ENCODE measurements at regions not wholly inside any gene's neighbourhood (a gene's known extent, or its start where the extent isn't known, plus 50 kb on each side); places are given as distances from the start of the nearest gene placed in this dataset.

DNA sequence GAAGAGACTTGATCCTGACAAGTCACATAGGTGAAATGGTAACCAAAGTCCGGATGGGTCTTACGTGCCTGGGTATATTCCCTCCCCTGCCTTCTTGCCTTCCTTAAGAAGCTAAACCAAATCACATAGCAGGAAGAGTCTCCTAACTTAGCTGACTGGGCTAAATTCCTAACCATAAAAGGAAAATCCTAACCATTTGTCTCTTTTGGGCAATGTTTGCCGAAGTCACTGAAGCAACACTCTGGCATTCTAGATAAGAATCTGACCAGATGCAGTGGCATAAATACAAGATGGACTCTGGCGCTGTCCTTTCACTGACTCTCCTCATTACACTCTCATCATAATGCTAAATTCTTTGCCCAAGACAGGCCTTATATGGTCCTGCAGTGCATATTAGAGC is 625.5 kb upstream of the RORB start:
- no peaks in the 10 kb centered on the region for H3K4me1 ChIP-seq
- no TSS peak for BruUV-seq (replicated peaks)
- H3K9me3 ChIP-seq: no peaks in the 10 kb centered on the region
- no peak overlapping the region for H3K4me3 Mint-ChIP-seq (ENCODE audit: unreplicated experiment)
- no peak for DNase-seq
- intact Hi-C loops (cut with micrococcal nuclease; ENCODE audit: unreplicated experiment): no loop called here
- no peaks in the 10 kb centered on the region for H3K4me1 Mint-ChIP-seq (ENCODE audit: low read depth, unreplicated experiment)
- no peak for TF ChIP-seq CTCF (IDR thresholded peaks at IDR 0.05; ENCODE audit: insufficient read depth in 1 of 2, low read depth in 1 of 2, low read length in 1 of 2, severe bottlenecking in 1 of 2, unreplicated experiment in 1 of 2)
- no peaks in the 10 kb centered on the region for H3K27me3 ChIP-seq (replicated peaks; ENCODE audit: control insufficient read depth, insufficient read depth, low read length)
- H3K9me3 Mint-ChIP-seq (ENCODE audit: unreplicated experiment): no peaks in the 10 kb centered on the region
- H3K27ac Mint-ChIP-seq (ENCODE audit: unreplicated experiment): no peak overlapping the region
- H3K36me3 Mint-ChIP-seq (ENCODE audit: insufficient read depth, unreplicated experiment): no peaks in the 10 kb centered on the region
- ChIA-PET POLR2A (no interaction called here), CTCF (no interaction called here)
- no peak overlapping the region for H3K4me3 ChIP-seq (ENCODE audit: low read depth, low read length)
- no peaks in the 10 kb centered on the region for H3K36me3 ChIP-seq (ENCODE audit: control insufficient read depth, insufficient read depth, low read length)
- H3K27me3 Mint-ChIP-seq (ENCODE audit: insufficient read depth, unreplicated experiment): no peaks in the 10 kb centered on the region

DNA sequence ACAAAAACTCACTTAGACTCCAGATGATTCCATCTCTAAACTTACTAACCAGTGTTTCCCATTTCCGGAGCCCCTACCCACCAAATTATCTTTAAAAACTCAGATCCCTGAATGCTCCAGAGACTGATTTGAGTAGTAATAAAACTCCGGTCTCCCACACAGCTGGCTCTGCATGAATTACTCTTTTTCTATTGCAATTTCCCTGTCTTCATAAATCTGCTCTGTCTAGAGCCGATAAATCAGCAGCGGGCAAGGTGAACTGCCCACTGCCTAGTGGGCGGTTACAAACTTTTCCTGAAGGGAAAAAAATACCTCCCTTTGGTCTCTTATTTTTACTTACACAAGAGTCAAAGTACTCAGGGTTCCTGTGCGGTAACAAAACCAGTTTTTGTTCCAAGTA is 624.4 kb upstream of the RORB start:
- Histone ChIP-seq H3K9me3 (no peaks in the 10 kb centered on the region), H3K4me3 (ENCODE audit: low read depth, low read length) (no peak overlapping the region), H3K36me3 (ENCODE audit: control insufficient read depth, insufficient read depth, low read length) (no peaks in the 10 kb centered on the region), H3K27me3 (replicated peaks; ENCODE audit: control insufficient read depth, insufficient read depth, low read length) (no peaks in the 10 kb centered on the region), H3K4me1 (no peaks in the 10 kb centered on the region)
- Mint-ChIP-seq H3K4me3 (ENCODE audit: unreplicated experiment) (no peak overlapping the region), H3K27me3 (ENCODE audit: insufficient read depth, unreplicated experiment) (no peaks in the 10 kb centered on the region), H3K9me3 (ENCODE audit: unreplicated experiment) (no peaks in the 10 kb centered on the region), H3K36me3 (ENCODE audit: insufficient read depth, unreplicated experiment) (no peaks in the 10 kb centered on the region), H3K27ac (ENCODE audit: unreplicated experiment) (no peak overlapping the region), H3K4me1 (ENCODE audit: low read depth, unreplicated experiment) (no peaks in the 10 kb centered on the region)
- no peak for TF ChIP-seq CTCF (IDR thresholded peaks at IDR 0.05; ENCODE audit: insufficient read depth in 1 of 2, low read depth in 1 of 2, low read length in 1 of 2, severe bottlenecking in 1 of 2, unreplicated experiment in 1 of 2)
- CTCF ChIA-PET: no interaction called here
- no peak for DNase-seq
- POLR2A ChIA-PET: no interaction called here
- intact Hi-C loops (cut with micrococcal nuclease; ENCODE audit: unreplicated experiment): no loop called here
- no TSS peak for BruUV-seq (replicated peaks)

DNA sequence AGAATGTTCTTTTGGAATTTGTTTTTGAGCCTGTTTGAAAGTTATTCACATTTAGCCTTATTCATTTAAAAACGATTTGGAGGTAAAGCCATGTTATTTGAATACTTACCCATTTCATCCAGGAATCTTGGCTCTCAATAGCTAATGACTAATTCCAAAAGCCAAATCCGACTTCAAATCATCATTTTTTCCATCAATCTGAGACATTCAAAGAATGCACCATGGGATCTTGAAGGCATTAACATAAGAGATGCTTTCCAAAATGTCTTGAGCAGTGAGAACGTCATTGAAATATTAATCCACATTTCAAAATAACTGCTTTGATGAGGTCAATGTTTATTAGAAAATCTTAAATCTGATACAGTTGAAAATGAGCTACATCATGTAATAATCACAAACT is 617.0 kb upstream of the RORB start:
- Histone ChIP-seq H3K4me1 (no peaks in the 10 kb centered on the region), H3K9me3 (no peaks in the 10 kb centered on the region), H3K27me3 (replicated peaks; ENCODE audit: control insufficient read depth, insufficient read depth, low read length) (no peaks in the 10 kb centered on the region), H3K4me3 (ENCODE audit: low read depth, low read length) (no peak overlapping the region), H3K36me3 (ENCODE audit: control insufficient read depth, insufficient read depth, low read length) (no peaks in the 10 kb centered on the region)
- no peaks in the 10 kb centered on the region for H3K4me1 Mint-ChIP-seq (ENCODE audit: low read depth, unreplicated experiment)
- H3K9me3 Mint-ChIP-seq (ENCODE audit: unreplicated experiment): no peaks in the 10 kb centered on the region
- intact Hi-C loops (cut with micrococcal nuclease; ENCODE audit: unreplicated experiment): no loop called here
- H3K27me3 Mint-ChIP-seq (ENCODE audit: insufficient read depth, unreplicated experiment): no peaks in the 10 kb centered on the region
- H3K27ac Mint-ChIP-seq (ENCODE audit: unreplicated experiment): no peak overlapping the region
- CTCF ChIA-PET: no interaction called here
- no peaks in the 10 kb centered on the region for H3K36me3 Mint-ChIP-seq (ENCODE audit: insufficient read depth, unreplicated experiment)
- POLR2A ChIA-PET: no interaction called here
- DNase-seq: no peak
- no peak for TF ChIP-seq CTCF (IDR thresholded peaks at IDR 0.05; ENCODE audit: insufficient read depth in 1 of 2, low read depth in 1 of 2, low read length in 1 of 2, severe bottlenecking in 1 of 2, unreplicated experiment in 1 of 2)
- BruUV-seq (replicated peaks): no TSS peak
- H3K4me3 Mint-ChIP-seq (ENCODE audit: unreplicated experiment): no peak overlapping the region

Measured in Caco-2 (cell line).